ENCODE measurements at regions not wholly inside any gene's neighbourhood (a gene's known extent, or its start where the extent isn't known, plus 50 kb on each side); places are given as distances from the start of the nearest gene placed in this dataset.

GRCh38 chr18:66129248-66129647 is 378.4 kb downstream of the CDH7 start:
- no peak overlapping the region for H3K4me3 ChIP-seq (ENCODE audit: low read depth, low read length)
- DNase-seq (ENCODE audit: low read depth) = no peak
- TF ChIP-seq, protein P1, sequence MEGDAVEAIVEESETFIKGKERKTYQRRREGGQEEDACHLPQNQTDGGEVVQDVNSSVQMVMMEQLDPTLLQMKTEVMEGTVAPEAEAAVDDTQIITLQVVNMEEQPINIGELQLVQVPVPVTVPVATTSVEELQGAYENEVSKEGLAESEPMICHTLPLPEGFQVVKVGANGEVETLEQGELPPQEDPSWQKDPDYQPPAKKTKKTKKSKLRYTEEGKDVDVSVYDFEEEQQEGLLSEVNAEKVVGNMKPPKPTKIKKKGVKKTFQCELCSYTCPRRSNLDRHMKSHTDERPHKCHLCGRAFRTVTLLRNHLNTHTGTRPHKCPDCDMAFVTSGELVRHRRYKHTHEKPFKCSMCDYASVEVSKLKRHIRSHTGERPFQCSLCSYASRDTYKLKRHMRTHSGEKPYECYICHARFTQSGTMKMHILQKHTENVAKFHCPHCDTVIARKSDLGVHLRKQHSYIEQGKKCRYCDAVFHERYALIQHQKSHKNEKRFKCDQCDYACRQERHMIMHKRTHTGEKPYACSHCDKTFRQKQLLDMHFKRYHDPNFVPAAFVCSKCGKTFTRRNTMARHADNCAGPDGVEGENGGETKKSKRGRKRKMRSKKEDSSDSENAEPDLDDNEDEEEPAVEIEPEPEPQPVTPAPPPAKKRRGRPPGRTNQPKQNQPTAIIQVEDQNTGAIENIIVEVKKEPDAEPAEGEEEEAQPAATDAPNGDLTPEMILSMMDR (IDR thresholded peaks at IDR 0.05; ENCODE audit: insufficient read depth, low read depth, low read length, missing control alignments) = no peak

- no peak overlapping the region for H3K4me3 ChIP-seq (ENCODE audit: low read depth, low read length)
- TF ChIP-seq, protein P1 (IDR thresholded peaks at IDR 0.05; ENCODE audit: insufficient read depth, low read depth, low read length, missing control alignments) = no peak
- DNase-seq (ENCODE audit: low read depth) = no peak
Observed at GRCh38 chr18:66126266-66126665, 375.5 kb downstream of the CDH7 start.

GRCh38 chr18:66124394-66124793 is 373.6 kb downstream of the CDH7 start:
- TF ChIP-seq, protein P1 (IDR thresholded peaks at IDR 0.05; ENCODE audit: insufficient read depth, low read depth, low read length, missing control alignments) = no peak
- H3K4me3 ChIP-seq (ENCODE audit: low read depth, low read length) = no peak overlapping the region
- DNase-seq (ENCODE audit: low read depth) = no peak

DNA sequence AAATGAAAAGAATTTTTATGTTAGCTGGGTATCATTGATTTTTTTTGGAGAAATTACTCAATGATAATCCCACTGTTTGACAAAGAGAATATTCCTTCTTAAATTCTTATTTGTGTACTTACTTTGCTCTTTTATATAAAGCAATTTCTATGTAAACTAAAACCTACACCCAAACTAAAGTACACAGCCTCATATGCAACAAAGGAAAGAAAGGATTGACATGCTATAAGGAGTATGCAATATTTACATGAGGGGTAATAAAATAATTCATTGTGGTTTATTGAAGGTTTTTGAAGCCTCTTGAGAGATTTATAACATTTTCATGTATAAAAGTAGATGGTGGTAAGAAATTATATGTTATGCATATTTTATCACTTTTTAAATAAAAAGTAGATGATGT is 368.5 kb downstream of the CDH7 start:
- TF ChIP-seq, protein P1 (IDR thresholded peaks at IDR 0.05; ENCODE audit: insufficient read depth, low read depth, low read length, missing control alignments) = no peak
- no peak for DNase-seq (ENCODE audit: low read depth)

DNA sequence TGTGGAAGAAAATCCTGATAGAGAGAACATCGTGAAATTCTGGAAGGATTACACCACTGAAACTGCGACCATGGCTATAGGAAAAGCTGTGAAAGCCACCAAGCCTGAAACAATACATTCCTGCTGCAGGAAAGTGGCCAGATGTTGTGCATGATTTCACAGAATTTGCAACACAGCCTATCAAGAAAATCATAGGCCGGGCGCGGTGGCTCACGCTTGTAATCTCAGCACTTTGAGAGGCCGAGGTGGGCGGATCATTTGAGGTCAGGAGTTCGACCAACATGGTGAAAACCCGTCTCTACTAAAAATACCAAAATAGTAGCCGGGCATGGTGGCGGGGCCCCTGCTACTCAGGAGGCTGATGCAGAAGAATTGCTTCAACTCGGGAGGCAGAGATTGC is 360.2 kb downstream of the CDH7 start:
- TF ChIP-seq, protein P1 (IDR thresholded peaks at IDR 0.05; ENCODE audit: insufficient read depth, low read depth, low read length, missing control alignments) = no peak
- DNase-seq (ENCODE audit: low read depth) = no peak
- no peak overlapping the region for H3K4me3 ChIP-seq (ENCODE audit: low read depth, low read length)

More for the DNA sequence above, 368.5 kb downstream of the CDH7 start:
- H3K4me3 ChIP-seq (ENCODE audit: low read depth, low read length) = no peak overlapping the region

DNA sequence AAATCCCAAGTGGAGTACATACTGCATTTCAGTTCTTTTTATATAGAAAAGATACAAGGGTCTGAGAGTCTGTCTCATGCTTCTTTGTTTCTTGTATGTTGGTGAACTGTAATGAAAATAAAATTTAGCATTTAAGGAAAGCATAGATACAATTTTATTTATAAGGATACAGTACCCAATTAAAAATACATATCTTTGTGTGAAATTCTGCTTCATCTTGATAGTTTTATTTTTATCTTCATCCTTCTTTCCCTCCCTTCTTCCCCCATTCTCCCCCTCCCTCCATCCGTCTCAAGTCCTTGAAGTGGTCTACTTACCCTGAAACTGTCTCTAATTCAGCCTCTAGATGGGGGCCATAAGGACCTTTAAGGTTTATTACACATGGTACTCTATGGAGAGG is 359.8 kb downstream of the CDH7 start:
- no peak overlapping the region for H3K4me3 ChIP-seq (ENCODE audit: low read depth, low read length)
- TF ChIP-seq, protein P1 (IDR thresholded peaks at IDR 0.05; ENCODE audit: insufficient read depth, low read depth, low read length, missing control alignments) = no peak
- DNase-seq (ENCODE audit: low read depth) = no peak

GRCh38 chr18:66109981-66110380 is 359.2 kb downstream of the CDH7 start:
- TF ChIP-seq, protein P1 (IDR thresholded peaks at IDR 0.05; ENCODE audit: insufficient read depth, low read depth, low read length, missing control alignments) = no peak
- no peak for DNase-seq (ENCODE audit: low read depth)
- H3K4me3 ChIP-seq (ENCODE audit: low read depth, low read length) = no peak overlapping the region

Measured in GM12865 (cell line).